GM18520 (cell line): ENCODE measurements at regions not wholly inside any gene's neighbourhood (a gene's known extent, or its start where the extent isn't known, plus 50 kb on each side); places are given as distances from the start of the nearest gene placed in this dataset.

ENCODE experiments used
- ATAC-seq: cut with Tn5 transposase; IDR thresholded peaks from one replicate; pipeline ENCODE4 v1.9.1; 2021; ENCODE audit not compliant: unreplicated experiment

- ATAC-seq = no peak
Observed at GRCh38 chr1:234886081-234886984, 242.3 kb downstream of the TOMM20 start.

DNA sequence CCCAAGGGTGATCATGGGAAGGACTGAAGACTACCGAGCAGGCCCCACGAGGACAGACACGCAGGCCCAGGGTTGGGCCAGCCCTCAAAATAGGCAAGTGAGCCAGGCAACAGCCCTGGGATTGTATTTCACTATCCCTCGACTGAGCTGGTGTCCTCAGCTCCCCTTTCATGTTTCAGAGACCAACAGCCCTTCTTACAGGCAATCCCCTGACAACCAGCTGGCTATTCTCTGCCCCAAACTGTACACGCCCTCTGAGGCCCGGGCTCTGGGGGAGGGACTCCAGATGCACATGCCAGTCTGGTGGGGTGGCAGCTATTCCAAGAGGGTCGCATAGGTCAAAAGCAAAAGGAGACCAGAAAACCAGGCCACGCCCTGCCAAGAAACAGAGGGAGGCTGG is 243.0 kb downstream of the TOMM20 start:
- no peak for ATAC-seq

DNA sequence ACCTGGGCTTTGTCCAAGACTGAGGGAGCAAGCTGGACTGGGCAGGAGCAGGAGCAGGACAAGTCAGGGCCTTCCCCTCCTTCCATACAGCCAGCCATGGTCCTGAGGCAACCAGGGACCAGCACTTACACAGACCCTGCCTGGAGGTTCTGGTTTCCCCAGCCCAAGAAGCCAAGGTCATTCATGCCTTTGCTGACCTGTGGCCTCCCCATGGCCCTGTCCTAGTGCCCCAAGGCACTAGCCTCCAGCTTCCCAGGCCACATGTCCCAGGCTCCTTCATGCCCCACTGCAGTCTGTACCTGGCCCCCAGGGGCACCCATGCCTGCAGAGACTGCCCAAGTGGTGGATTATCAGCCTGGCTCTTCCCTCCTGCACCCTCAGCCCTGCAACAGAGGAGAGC is 243.9 kb downstream of the TOMM20 start:
- ATAC-seq = no peak

DNA sequence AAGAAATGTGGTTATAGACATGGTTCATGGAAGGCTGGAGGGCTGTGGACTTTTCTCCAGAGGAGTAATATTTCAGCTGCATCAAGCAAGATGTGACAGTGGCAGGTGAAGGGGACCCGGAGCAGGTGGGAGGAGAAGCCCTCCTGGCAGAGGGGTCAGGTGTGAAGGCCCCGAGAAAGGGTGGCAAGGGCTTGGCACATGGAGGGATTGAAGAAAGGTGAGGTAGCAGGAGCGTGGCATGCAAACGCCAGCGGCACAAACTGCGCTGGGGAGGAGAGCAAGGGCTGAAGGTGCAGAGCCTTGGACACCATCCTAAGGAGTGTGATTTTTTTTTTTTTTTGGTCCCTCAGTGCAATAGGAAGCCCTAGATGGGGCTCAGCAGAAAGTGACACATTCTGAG is 244.6 kb downstream of the TOMM20 start:
- no peak for ATAC-seq

GRCh38 chr1:234882898-234883297 is 245.7 kb downstream of the TOMM20 start:
- no peak for ATAC-seq

- peak; percentile 83 for ATAC-seq
Observed at GRCh38 chr1:234881893-234882771, 246.5 kb downstream of the TOMM20 start.

GRCh38 chr1:234879147-234880080 is 249.2 kb downstream of the TOMM20 start:
- no peak for ATAC-seq

DNA sequence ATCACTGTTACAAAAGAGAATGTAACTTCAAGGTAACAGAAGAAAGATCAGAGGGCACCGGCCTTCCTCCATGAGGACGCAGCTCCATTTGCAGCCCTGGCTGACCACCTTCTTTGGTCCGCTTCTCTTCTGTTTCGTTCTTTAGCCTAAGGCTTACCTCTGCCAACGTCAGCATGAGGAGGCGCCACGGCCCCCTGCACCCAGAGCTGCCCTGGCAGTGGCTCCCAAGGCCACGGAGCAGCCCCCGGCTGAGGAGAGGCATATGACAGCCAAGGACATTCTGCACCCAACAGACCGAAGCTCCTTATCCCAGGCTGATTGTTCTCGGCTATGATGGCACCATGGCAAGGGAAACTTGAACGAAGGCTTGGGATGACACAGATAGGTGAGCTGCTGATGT is 250.3 kb downstream of the TOMM20 start:
- ATAC-seq = no peak

DNA sequence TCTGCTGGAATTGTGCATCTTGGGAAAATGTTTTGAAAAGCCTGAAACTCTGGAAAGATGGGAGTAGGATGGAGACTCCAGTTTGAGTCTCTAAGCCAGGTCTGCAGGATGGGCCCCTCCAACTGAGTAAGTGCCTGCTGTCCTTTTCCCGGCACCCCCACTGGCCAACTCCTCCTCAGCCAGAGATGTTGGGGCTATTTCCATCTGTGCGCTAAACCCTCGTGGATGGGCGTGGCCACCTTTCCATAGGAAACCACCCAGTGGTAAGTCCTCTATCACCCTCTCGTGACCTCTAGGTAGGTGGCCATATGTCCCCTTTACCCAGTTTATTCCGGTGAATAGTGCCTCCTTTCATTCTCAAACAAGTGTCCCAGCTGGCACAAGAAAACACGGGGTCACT is 250.9 kb downstream of the TOMM20 start:
- no peak for ATAC-seq

DNA sequence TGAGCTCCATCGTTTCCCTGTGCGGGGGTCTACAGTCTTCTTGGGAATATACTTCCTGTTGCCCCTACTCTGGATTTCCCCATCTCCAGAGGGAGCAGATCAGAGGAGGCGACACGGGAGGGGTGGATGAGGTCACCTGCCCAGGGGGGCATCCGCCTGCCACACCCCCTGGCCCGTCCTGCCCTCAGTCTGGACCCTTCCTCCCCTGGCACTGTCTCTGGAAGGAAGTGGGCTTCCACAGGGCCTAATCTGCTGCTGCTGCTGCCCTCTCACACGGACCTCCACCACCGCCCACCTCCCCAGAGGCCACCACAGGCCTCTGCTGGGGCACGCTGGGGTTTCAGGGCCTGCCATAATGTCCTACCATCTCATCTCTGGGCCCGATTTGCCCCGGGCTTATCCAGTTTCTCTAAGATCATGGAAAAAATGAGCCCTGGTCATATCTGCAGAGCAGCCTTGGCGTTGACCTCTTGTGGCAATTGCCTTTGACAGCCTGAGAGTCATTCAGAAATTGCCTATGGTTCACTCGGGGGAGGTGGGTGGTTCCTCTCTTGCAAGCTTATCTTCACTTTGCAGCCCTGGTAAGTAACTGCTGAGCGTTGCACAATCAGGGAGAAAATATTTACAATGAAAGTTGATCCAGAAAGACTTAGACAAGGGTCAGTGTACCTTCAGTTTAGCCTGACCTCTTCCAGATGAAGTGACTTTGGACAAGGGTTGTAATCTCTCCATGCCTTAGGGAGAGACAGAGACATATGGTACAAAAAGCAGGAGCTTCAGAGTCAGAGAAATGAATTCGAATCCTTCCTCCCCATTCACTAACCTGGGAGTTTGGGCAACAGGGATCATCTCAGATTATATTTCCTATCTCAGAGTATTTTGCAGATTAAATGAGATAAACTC is 252.4 kb downstream of the TOMM20 start:
- ATAC-seq = no peak

DNA sequence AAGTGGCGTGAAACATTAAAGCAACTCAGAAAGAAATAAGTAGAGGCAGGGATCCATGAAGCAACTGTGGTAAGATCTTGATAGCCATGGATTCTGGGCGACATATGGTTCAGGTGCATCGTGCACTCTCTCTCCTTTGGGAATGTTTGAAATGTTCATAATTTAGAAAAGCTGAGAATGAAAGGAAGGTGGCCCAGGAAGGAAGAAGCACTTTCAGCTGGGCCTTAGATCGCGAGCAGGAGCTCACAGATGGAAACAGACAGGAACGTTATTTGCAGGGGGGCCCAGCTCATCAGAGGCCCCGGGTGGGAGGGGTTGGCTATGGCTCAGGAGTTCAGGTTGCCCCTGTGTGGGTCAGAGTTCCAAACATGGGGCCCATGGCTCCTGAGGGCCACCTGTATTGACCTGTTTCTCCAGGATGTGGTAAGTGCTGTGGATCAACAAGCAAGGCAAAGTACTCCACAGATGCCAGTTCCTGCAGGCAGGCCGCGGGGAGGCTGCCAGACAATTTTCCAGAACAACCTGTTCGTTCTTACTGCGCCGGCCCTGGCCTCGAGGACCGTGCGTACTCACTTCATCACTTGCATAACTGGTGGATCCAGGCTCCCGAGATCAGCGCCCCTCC is 253.2 kb downstream of the TOMM20 start:
- no peak for ATAC-seq

DNA sequence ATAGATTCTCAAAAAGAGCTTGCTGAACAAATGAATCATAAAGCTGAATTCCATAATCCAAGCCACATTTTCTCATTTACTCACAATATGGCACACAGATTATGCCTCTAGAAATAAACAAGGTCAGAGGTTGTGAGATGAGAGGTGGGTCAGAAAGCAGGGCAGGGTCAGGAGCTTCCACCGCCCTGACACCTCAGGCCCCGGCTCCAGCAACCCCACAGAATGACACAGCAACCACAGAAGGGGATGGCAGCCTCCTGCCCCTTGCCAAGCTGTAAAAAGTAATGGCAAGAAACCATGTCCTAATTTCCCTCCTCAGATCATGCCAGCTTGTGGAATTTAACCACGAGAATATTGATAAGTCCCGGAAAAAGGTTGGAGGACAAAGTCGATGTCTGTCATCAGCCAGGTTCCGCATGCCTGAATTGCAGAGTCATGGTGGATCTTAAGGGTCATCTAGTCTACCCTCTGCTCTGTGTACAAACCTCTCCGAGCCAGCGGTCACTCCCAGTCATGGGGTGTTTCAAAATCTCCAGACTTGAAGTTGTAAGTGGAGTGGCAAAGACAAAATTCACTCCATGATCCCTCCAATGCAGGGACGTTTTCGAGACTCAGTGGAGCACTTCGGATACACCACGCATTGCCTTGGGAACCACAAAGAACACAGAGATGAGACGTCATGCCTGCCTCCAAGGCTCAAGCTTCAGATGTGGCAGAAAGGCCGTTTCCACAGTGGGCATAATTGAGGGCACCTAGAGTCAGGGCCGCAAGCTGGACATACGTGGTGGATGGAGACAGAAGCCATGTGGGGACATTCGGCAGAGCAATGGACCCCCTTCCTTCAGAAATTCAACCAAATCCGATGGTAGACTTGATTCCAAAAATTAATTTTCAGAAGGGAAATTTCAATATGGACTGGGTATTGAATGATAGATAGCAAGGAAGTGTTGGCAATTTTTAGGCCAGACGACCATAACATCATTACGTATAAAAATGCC is 254.0 kb downstream of the TOMM20 start:
- no peak for ATAC-seq

DNA sequence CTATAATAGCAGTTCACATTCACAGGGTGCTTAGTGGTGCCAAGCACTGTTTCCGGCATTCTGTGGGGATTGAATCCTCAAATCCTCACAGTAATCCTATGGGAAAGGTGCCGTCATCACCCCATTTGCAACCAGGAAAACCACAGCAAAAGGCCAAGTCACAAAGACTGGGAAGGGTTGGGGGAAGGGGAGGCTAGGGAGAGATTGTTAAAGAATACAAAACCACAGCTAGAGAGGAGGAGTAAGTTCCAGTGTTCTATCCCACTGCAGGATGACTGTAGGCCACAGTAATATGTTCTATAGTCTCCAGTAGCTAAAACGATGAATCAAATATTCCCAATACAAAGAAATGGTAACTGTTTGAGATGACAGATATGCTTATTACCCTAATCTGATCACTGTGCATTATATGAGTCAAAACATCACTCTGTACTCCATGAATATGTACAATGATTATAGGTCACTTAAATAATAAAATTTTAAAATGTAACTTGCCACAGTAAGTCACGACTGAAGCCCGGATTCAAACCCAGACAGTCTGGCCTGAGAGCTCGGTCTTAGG is 256.8 kb downstream of the TOMM20 start:
- ATAC-seq = no peak

DNA sequence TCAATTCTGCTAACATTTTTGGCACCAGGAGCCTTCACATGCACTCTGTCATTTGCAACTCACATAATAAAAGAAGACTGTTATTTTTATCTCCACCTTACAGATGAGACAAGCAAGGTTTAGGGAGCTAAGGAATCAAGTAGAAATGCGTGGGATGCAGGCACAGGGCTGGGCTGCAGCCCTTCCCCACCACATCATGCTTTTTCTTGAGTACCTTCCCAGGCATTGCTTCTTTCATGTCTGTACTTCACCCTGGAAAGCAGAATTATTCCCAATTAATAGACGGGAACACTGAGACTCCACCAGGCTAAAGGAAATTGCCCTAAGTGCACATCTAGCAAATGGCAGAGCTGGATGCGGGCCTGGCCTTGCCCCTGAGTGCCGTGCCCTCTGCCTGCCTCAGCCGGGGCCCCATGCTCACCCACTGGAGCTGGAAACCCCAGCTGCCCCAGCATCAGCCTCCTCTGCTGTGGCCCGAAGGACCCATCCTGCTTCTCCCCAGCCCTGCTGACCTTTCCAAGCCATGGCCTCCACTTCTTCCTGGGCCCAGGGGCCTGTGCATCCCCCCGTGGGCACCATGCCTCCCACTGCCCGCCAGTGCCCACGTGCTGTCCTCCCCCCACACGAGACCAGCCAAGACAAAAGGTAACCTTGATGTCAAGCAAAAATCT is 257.5 kb downstream of the TOMM20 start:
- ATAC-seq = no peak

GRCh38 chr1:234870020-234870981 is 258.3 kb downstream of the TOMM20 start:
- no peak for ATAC-seq
